NT2/D1 (cell line): ENCODE measurements at regions not wholly inside any gene's neighbourhood (a gene's known extent, or its start where the extent isn't known, plus 50 kb on each side); places are given as distances from the start of the nearest gene placed in this dataset.

ENCODE experiments used
- SUZ12 ChIP-seq: IDR thresholded peaks from 2 replicates; pipeline ENCODE4 v1.6.1; 2011; ENCODE audit not compliant: insufficient read length, insufficient read depth; ENCODE audit errors: extremely low read depth
- ZNF274 ChIP-seq: IDR thresholded peaks from 2 replicates; pipeline ENCODE4 v1.6.1; 2011; ENCODE audit warnings: mild to moderate bottlenecking, low read depth, low read length

DNA sequence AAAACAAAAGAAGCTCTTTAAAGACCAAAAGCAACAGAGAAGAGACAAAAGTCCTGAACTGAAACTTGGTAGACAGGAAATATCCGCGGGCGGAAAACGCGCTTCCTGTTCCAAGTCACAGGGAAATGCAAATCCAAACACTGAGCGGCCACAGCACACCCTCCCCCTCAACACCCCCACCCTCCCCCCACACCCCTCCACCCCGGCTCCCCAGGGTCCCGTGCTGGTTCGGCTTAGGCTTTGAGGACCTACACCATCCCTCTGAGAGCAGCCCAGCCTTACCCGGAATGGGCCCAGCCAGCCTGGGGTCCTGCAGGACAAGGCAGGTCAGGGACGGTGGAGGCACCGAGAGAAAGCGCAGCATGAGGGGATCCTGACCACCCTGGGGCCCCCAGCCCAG is 160.4 kb downstream of the BRD1 start:
- TF ChIP-seq SUZ12 (no peak), ZNF274 (no peak)
